Transverse colon (tissue), 4 donors: ENCODE measurements at regions not wholly inside any gene's neighbourhood (a gene's known extent, or its start where the extent isn't known, plus 50 kb on each side); places are given as distances from the start of the nearest gene placed in this dataset.
"Not testable (repeated sequence)": the region's sequence is repeated elsewhere in the genome, so short reads cannot be mapped to it uniquely, and the experiment has no call there.

Experiments
- DNase-seq: peaks from one replicate; pipeline ENCODE4 v3.0.0-alpha.2; 2019
- H3K27ac ChIP-seq, 4 donors: fragments of 200-600 bp; sonication (generic); 2 replicates each; pipeline ENCODE4 v1.5.1; 2016 to 2018; ENCODE audit warnings: inconsistent platforms in 4 of 4
- H3K27me3 ChIP-seq: fragments of 200-600 bp; sonication (generic); 2 replicates; pipeline ENCODE4 v1.5.1; 2017; ENCODE audit warnings: inconsistent platforms
- H3K36me3 ChIP-seq, 4 donors: fragments of 200-600 bp; sonication (generic); 2 replicates each; pipeline ENCODE4 v1.5.1; 2017 to 2019; ENCODE audit warnings: inconsistent platforms in 4 of 4
- H3K4me1 ChIP-seq, 4 donors: fragments of 200-600 bp; sonication (generic); 2 replicates each; pipeline ENCODE4 v1.5.1; 2017 to 2020; ENCODE audit warnings: inconsistent platforms in 4 of 4
- H3K4me3 ChIP-seq, 4 donors: fragments of 200-600 bp; sonication (generic); 1 replicate in 1 of 4; 2 replicates in 3 of 4; pipeline versions ENCODE4 v1.5.1 to v1.6.1; 2017 to 2019; ENCODE audit warnings: inconsistent platforms in 4 of 4
- H3K9me3 ChIP-seq, 2 donors: fragments of 200-600 bp; sonication (generic); 2 replicates each; pipeline ENCODE4 v1.5.1; 2017 to 2019; ENCODE audit warnings: inconsistent platforms in 2 of 2
- EP300 ChIP-seq: sonication (generic); formaldehyde crosslinking; IDR thresholded peaks from one replicate; pipeline ENCODE4 v1.6.1; 2017; ENCODE audit warnings: antibody characterized with exemption, low read depth
- POLR2A ChIP-seq: fragments of 450-650 bp; IDR thresholded peaks from one replicate; pipeline ENCODE4 v1.6.1; 2016; ENCODE audit warnings: antibody characterized with exemption, mild to moderate bottlenecking, moderate library complexity
- POLR2AphosphoS5 ChIP-seq, 3 donors: sonication (generic); formaldehyde crosslinking; IDR thresholded peaks; one replicate each; pipeline ENCODE4 v1.6.1; 2016; ENCODE audit warnings: antibody characterized with exemption in 3 of 3
- WGBS, 2 donors: methylation state at CpG; one replicate each; pipeline ENCODE4 v1.1.5; 2018; ENCODE audit warnings: low coverage in 1 of 2; 5-methylcytosine and 5-hydroxymethylcytosine counted together
- in situ Hi-C, 4 donors: fragments of 200-750 bp; cut with MboI; loops; one replicate each; pipeline versions ENCODE4 v1.15.0 to v1.15.1; 2017; ENCODE audit warnings: low sequenced_read_pairs in 3 of 4, low pct_ligation_motif_present in 1 of 4, low pct_unique_long_range_greater_than_20kb in 1 of 4
- intact Hi-C: fragments of 100-400 bp; cut with DNase I; formaldehyde crosslinking; loops from one replicate; pipeline ENCODE4 v1.15.1; 2023; ENCODE audit warnings: low total_unique reads
- TF ChIP-seq, protein P1 (sequence below), 5 experiments: fragments of 200-600 bp in 3 of 5; fragments of 450-650 bp in 2 of 5; sonication (generic) in 3 of 5; IDR thresholded peaks; 1 replicate in 2 of 5; 2 replicates in 3 of 5; pipeline ENCODE4 v1.5.1; 2016 to 2017; ENCODE audit warnings: antibody characterized with exemption in 5 of 5, inconsistent platforms in 3 of 5, mild to moderate bottlenecking in 2 of 5, moderate library complexity in 1 of 5

DNA sequence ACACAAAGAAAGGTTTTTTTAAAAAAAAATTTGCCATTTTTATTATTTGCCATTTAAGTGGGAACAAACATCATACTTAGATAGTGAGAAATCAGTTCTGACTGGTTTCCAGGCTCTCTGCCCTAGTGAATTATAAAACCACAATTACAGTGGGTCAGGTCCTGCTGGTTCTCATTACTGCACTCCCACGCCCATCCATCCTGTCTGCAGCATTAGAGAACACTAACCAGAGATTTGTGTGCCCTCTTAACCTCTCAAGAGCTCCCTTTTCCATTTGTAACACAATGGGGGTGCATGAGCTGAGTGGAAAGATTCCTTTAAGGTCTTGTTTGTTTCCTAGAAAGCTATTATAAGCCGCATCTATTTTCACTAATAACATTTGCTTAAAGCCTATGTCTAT lies 489.3 kb downstream of the AMY1C start:
- no peak for TF ChIP-seq POLR2A
- TF ChIP-seq EP300, result no peak
- TF ChIP-seq, protein P1, sequence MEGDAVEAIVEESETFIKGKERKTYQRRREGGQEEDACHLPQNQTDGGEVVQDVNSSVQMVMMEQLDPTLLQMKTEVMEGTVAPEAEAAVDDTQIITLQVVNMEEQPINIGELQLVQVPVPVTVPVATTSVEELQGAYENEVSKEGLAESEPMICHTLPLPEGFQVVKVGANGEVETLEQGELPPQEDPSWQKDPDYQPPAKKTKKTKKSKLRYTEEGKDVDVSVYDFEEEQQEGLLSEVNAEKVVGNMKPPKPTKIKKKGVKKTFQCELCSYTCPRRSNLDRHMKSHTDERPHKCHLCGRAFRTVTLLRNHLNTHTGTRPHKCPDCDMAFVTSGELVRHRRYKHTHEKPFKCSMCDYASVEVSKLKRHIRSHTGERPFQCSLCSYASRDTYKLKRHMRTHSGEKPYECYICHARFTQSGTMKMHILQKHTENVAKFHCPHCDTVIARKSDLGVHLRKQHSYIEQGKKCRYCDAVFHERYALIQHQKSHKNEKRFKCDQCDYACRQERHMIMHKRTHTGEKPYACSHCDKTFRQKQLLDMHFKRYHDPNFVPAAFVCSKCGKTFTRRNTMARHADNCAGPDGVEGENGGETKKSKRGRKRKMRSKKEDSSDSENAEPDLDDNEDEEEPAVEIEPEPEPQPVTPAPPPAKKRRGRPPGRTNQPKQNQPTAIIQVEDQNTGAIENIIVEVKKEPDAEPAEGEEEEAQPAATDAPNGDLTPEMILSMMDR (IDR thresholded peaks at IDR 0.05), result no peak
- no peak for TF ChIP-seq POLR2AphosphoS5 (IDR thresholded peaks at IDR 0.05)
- in situ Hi-C loops (no loop called here), intact Hi-C loops (loop anchor here (2.0 kb wide), 1 partner anchor 30 kb away; no protein-coding TSS in a partner anchor)
- Histone ChIP-seq H3K36me3 (no peaks in the 10 kb centered on the region), H3K4me1 (no peaks in the 10 kb centered on the region), H3K4me3 (no peak overlapping the region), H3K27me3 (no peaks in the 10 kb centered on the region), H3K9me3 (no peaks in the 10 kb centered on the region), H3K27ac (no peak overlapping the region)
- DNase-seq, result no peak
- 42 to 43% methylated on average over 2 of the region's 2 CpGs for WGBS, 2 donors

DNA sequence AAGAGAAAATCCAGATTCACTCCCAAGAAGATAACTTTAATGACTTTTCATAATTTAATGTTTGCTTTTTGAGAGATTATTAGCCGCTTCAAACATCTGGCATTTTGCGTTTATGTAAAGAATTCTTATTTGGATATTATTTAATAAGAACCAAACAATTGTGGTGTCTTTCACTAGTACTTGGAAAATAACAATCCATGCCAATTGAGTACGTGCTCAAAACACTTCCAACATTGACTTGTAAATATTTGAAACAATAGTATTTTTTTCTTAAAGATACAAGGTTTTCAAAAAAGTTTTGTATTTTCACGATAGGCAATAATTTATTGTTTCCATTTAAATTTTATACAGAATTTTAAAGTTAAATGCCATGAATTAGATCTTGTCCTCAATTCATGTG lies 498.7 kb downstream of the AMY1C start:
- Histone ChIP-seq H3K27me3 (no peaks in the 10 kb centered on the region), H3K9me3 (no peaks in the 10 kb centered on the region), H3K4me1 (no peaks in the 10 kb centered on the region), H3K27ac (no peak overlapping the region), H3K36me3 (no peaks in the 10 kb centered on the region), H3K4me3 (no peak overlapping the region)
- 34 to 52% methylated on average over 4 of the region's 4 CpGs for WGBS, 2 donors
- no peak for TF ChIP-seq POLR2A
- no peak for TF ChIP-seq POLR2AphosphoS5 (IDR thresholded peaks at IDR 0.05)
- TF ChIP-seq EP300, result no peak
- TF ChIP-seq, protein P1 (IDR thresholded peaks at IDR 0.05), result no peak
- intact Hi-C loops (no loop called here), in situ Hi-C loops (no loop called here)
- DNase-seq, result no peak

DNA sequence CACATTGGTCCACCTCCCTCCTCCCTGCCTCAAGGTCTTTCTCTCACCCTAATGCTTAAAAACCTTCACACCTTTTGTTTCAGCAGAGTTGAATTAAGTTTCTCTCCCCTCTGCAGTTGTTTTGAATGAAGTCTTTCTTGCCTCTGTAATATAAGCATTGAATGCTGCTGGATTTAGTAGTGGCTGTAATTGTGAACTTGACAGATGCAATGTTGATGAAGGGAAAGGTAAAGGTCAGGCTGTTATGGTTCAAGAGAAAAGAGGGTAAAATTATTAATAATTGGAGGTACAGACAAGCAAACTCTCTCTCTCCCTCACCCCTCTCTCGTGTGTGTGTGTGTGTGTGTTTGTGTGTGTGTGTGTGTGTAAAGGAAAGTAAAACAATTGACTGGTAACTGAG lies 509.8 kb downstream of the AMY1C start:
- no peaks in the 10 kb centered on the region for H3K27me3 ChIP-seq
- intact Hi-C loops (no loop called here), in situ Hi-C loops (no loop called here)
- H3K27ac ChIP-seq, result no peak overlapping the region
- DNase-seq, result no peak
- no peak overlapping the region for H3K4me3 ChIP-seq
- H3K36me3 ChIP-seq, result no peaks in the 10 kb centered on the region
- H3K9me3 ChIP-seq, result no peaks in the 10 kb centered on the region
- TF ChIP-seq, protein P1 (IDR thresholded peaks at IDR 0.05), result no peak
- TF ChIP-seq EP300 (no peak), POLR2AphosphoS5 (IDR thresholded peaks at IDR 0.05) (no peak), POLR2A (no peak)
- no peaks in the 10 kb centered on the region for H3K4me1 ChIP-seq
- 0% methylated on average over 1 of the region's 1 CpG for WGBS, 2 donors

- H3K27me3 ChIP-seq, in situ Hi-C loops, DNase-seq, H3K4me3 ChIP-seq, H3K36me3 ChIP-seq, H3K27ac ChIP-seq, H3K4me1 ChIP-seq, intact Hi-C loops, H3K9me3 ChIP-seq: not testable (repeated sequence)
- 80 to 83% methylated on average over 7 to 14 of the region's 14 CpGs for WGBS, 2 donors
Observed at GRCh38 chr1:104263110-104263509, 513.4 kb downstream of the AMY1C start.

GRCh38 chr1:104264521-104264920 lies 514.8 kb downstream of the AMY1C start:
- 27 to 61% methylated on average over 2 of the region's 2 CpGs for WGBS, 2 donors
- in situ Hi-C loops (no loop called here), intact Hi-C loops (no loop called here)
- no peaks in the 10 kb centered on the region for H3K4me1 ChIP-seq
- H3K9me3 ChIP-seq, result no peaks in the 10 kb centered on the region
- H3K36me3 ChIP-seq, result no peaks in the 10 kb centered on the region
- DNase-seq, result no peak
- H3K27ac ChIP-seq, result no peak overlapping the region
- H3K27me3 ChIP-seq, result no peaks in the 10 kb centered on the region
- TF ChIP-seq POLR2AphosphoS5 (IDR thresholded peaks at IDR 0.05), result no peak
- TF ChIP-seq, protein P1 (IDR thresholded peaks at IDR 0.05), result no peak
- no peak for TF ChIP-seq EP300
- TF ChIP-seq POLR2A, result no peak
- no peak overlapping the region for H3K4me3 ChIP-seq
